IMR-90 (cell line): ENCODE measurements at regions not wholly inside any gene's neighbourhood (a gene's known extent, or its start where the extent isn't known, plus 50 kb on each side); places are given as distances from the start of the nearest gene placed in this dataset.

Source experiments
- ATAC-seq: fragments of 200-7000 bp; cut with Tn5 transposase; 2 replicates; pipeline ENCODE4 v1.9.1; 2020; ENCODE audit warnings: low read depth, mild to moderate bottlenecking, moderate library complexity
- BruUV-seq: library from RNA; stranded (reverse); fragments of 400-500 nt; replicated peaks from 2 replicates; lab custom pipeline; 2021; lab: Mats Ljungman, UMichigan
- CTCF ChIA-PET: fragments of 300-600 bp; formaldehyde crosslinking; extraction: SDS; loops from one replicate; lab custom pipeline; 2021; ENCODE audit warnings: antibody characterized with exemption; lab: Yijun Ruan, JAX
- POLR2A ChIA-PET: fragments of 300-600 bp; sonication (Branson Sonifier 250); formaldehyde crosslinking; loops from one replicate; lab custom pipeline; 2022; ENCODE audit warnings: antibody characterized with exemption; ENCODE audit not compliant: unreplicated experiment; lab: Charles Lee
- DNase-seq: peaks from one replicate; pipeline ENCODE4 v3.0.0; 2013
- H2AFZ ChIP-seq: replicated peaks from 2 replicates; pipeline ENCODE3; 2013; ENCODE audit warnings: low read length, mild to moderate bottlenecking; ENCODE audit not compliant: poor library complexity
- H2AK5ac ChIP-seq: 2 replicates; pipeline ENCODE4 v1.6.1; 2013; ENCODE audit warnings: low read depth, low read length, inconsistent platforms
- H2AK9ac ChIP-seq: replicated peaks from 2 replicates; pipeline ENCODE3; 2013; ENCODE audit warnings: mild to moderate bottlenecking, low read depth, low read length, moderate library complexity; ENCODE audit not compliant: poor library complexity
- H2BK120ac ChIP-seq: 2 replicates; pipeline ENCODE4 v1.6.1; 2013; ENCODE audit warnings: low read depth, low read length, inconsistent platforms
- H2BK15ac ChIP-seq: 3 replicates; pipeline ENCODE4 v1.6.1; 2013; ENCODE audit warnings: low read depth, low read length, inconsistent platforms
- H2BK20ac ChIP-seq: 2 replicates; pipeline ENCODE4 v1.6.1; 2013; ENCODE audit warnings: low read depth, mild to moderate bottlenecking, inconsistent platforms, low read length, moderate library complexity
- H2BK5ac ChIP-seq: 2 replicates; pipeline ENCODE4 v1.6.1; 2013; ENCODE audit warnings: mild to moderate bottlenecking, low read depth, low read length, inconsistent platforms; ENCODE audit not compliant: poor library complexity, severe bottlenecking
- H3K14ac ChIP-seq: replicated peaks from 2 replicates; pipeline ENCODE4 v1.6.1; 2013; ENCODE audit warnings: low read depth, low read length, inconsistent platforms
- H3K18ac ChIP-seq: 2 replicates; pipeline ENCODE4 v1.6.1; 2013; ENCODE audit warnings: low read depth, low read length, control low read depth
- H3K23ac ChIP-seq: 2 replicates; pipeline ENCODE4 v1.6.1; 2013; ENCODE audit warnings: low read depth, low read length, inconsistent platforms
- H3K27ac ChIP-seq: 2 replicates; pipeline ENCODE4 v1.5.1; 2013; ENCODE audit warnings: mild to moderate bottlenecking, control low read depth, low read length; ENCODE audit not compliant: insufficient read depth
- H3K27me3 ChIP-seq: 2 replicates; pipeline ENCODE4 v1.6.1; 2013; ENCODE audit warnings: low read length; ENCODE audit not compliant: control insufficient read depth, insufficient read depth
- H3K36me3 ChIP-seq: 2 replicates; pipeline ENCODE4 v1.6.1; 2013; ENCODE audit warnings: low read length, mixed read lengths; ENCODE audit not compliant: control insufficient read depth, insufficient read depth
- H3K4ac ChIP-seq: 2 replicates; pipeline ENCODE4 v1.6.1; 2013; ENCODE audit warnings: low read depth, low read length, inconsistent platforms
- H3K4me1 ChIP-seq: 2 replicates; pipeline ENCODE4 v1.6.1; 2013; ENCODE audit warnings: low read length, mixed read lengths; ENCODE audit not compliant: control insufficient read depth, insufficient read depth
- H3K4me2 ChIP-seq: 2 replicates; pipeline ENCODE4 v1.6.1; 2013; ENCODE audit warnings: low read depth, mild to moderate bottlenecking, control low read depth, low read length, moderate library complexity
- H3K4me3 ChIP-seq: 2 replicates; pipeline ENCODE4 v1.5.1; 2013; ENCODE audit warnings: low read depth, mild to moderate bottlenecking, control low read depth, low read length, moderate library complexity; ENCODE audit not compliant: insufficient read depth
- H3K56ac ChIP-seq: 2 replicates; pipeline ENCODE4 v1.6.1; 2013; ENCODE audit warnings: low read length, inconsistent platforms; ENCODE audit not compliant: insufficient read depth; ENCODE audit errors: extremely low read depth
- H3K79me1 ChIP-seq, 2 experiments: 2 replicates each; pipeline ENCODE4 v1.6.1; 2013; ENCODE audit warnings: low read length in 2 of 2, inconsistent platforms in 1 of 2, low read depth in 1 of 2
- H3K9ac ChIP-seq: 2 replicates; pipeline ENCODE4 v1.6.1; 2013; ENCODE audit warnings: low read depth, low read length, control low read depth
- H3K9me1 ChIP-seq: 2 replicates; pipeline ENCODE4 v1.6.1; 2013; ENCODE audit warnings: low read length, inconsistent platforms; ENCODE audit not compliant: insufficient read depth
- H3K9me3 ChIP-seq: 2 replicates; pipeline ENCODE4 v1.6.1; 2013; ENCODE audit warnings: low read length; ENCODE audit not compliant: control insufficient read depth, insufficient read depth
- H4K20me1 ChIP-seq: 2 replicates; pipeline ENCODE4 v1.6.1; 2013; ENCODE audit warnings: low read length, inconsistent platforms; ENCODE audit not compliant: insufficient read depth
- H4K5ac ChIP-seq: 2 replicates; pipeline ENCODE4 v1.6.1; 2013; ENCODE audit warnings: mild to moderate bottlenecking, low read depth, low read length, control low read depth
- H4K8ac ChIP-seq, 2 experiments: 2 replicates each; pipeline ENCODE4 v1.6.1; 2013; ENCODE audit warnings: low read depth in 2 of 2, low read length in 2 of 2, control low read depth in 1 of 2, inconsistent platforms in 1 of 2
- H4K91ac ChIP-seq: 2 replicates; pipeline ENCODE4 v1.6.1; 2013; ENCODE audit warnings: low read depth, low read length, inconsistent platforms; ENCODE audit not compliant: insufficient read depth
- BHLHE40 ChIP-seq: fragments of 150-350 bp; IDR thresholded peaks from 2 replicates; pipeline ENCODE4 v1.6.1; 2016; ENCODE audit warnings: mild to moderate bottlenecking, low read depth, low read length
- CEBPB ChIP-seq: IDR thresholded peaks from 2 replicates; pipeline ENCODE4 v1.6.1; 2012; ENCODE audit warnings: low read depth, low read length, improper control_type of control experiment
- FOS ChIP-seq: fragments of 150-350 bp; IDR thresholded peaks from 2 replicates; pipeline ENCODE4 v1.6.1; 2016; ENCODE audit warnings: low read depth, low read length
- MAFK ChIP-seq: IDR thresholded peaks from 2 replicates; pipeline ENCODE4 v1.6.1; 2012; ENCODE audit warnings: low read depth, low read length, improper control_type of control experiment
- MXI1 ChIP-seq: IDR thresholded peaks from 2 replicates; pipeline ENCODE4 v1.6.1; 2012; ENCODE audit warnings: low read depth, mild to moderate bottlenecking, low read length, moderate library complexity, borderline replicate concordance
- RFX5 ChIP-seq: IDR thresholded peaks from 2 replicates; pipeline ENCODE4 v1.8.0; 2012; ENCODE audit warnings: low read depth, mild to moderate bottlenecking, low read length, moderate library complexity
- SMC3 ChIP-seq: fragments of 150-350 bp; IDR thresholded peaks from 2 replicates; pipeline ENCODE4 v1.6.1; 2016; ENCODE audit warnings: low read depth, mild to moderate bottlenecking, antibody characterized with exemption, low read length, moderate library complexity
- USF2 ChIP-seq: fragments of 150-350 bp; IDR thresholded peaks from 2 replicates; pipeline ENCODE4 v1.6.1; 2017; ENCODE audit warnings: mild to moderate bottlenecking, antibody characterized with exemption, low read length, low read depth
- WGBS, 2 experiments: methylation state at CpG; one replicate each; pipeline versions ENCODE4 v1.1.5 to v1.1.7; 2013; ENCODE audit warnings: missing lambda C conversion rate in 2 of 2; ENCODE audit not compliant: insufficient read length in 1 of 2; ENCODE audit errors: extremely low coverage in 2 of 2; 5-methylcytosine and 5-hydroxymethylcytosine counted together
- dilution Hi-C: fragments of 300-500 bp; cut with HindIII; formaldehyde crosslinking; loops from one replicate; pipeline ENCODE4 v1.14.3; 2018; ENCODE audit warnings: low sequenced_read_pairs; ENCODE audit not compliant: unreplicated experiment
- in situ Hi-C: fragments of 300-500 bp; cut with MboI; formaldehyde crosslinking; loops from 3 replicates; pipeline ENCODE4 v1.14.3; 2019; ENCODE audit warnings: low sequenced_read_pairs, inconsistent platforms, mixed read lengths
- intact Hi-C: fragments of 100-400 bp; cut with micrococcal nuclease; formaldehyde crosslinking; loops from 2 replicates; pipeline ENCODE4 v1.10.0; 2022
- TF ChIP-seq, protein P1 (sequence below): fragments of 150-350 bp; IDR thresholded peaks from 2 replicates; pipeline ENCODE4 v1.6.1; 2016; ENCODE audit warnings: low read depth, mild to moderate bottlenecking, low read length, moderate library complexity, borderline replicate concordance

GRCh38 chr3:70811880-70812279 is 499.4 kb upstream of the MDFIC2 start:
- no peak overlapping the region for H3K4me3 ChIP-seq
- no peaks in the 10 kb centered on the region for H3K9me3 ChIP-seq
- H3K4ac ChIP-seq: no peak overlapping the region
- DNase-seq (peak; percentile 81), ATAC-seq (peak; percentile 54)
- no peak overlapping the region for H2BK15ac ChIP-seq
- no peak overlapping the region for H2AK5ac ChIP-seq
- no peak overlapping the region for H2BK120ac ChIP-seq
- no peak overlapping the region for H4K91ac ChIP-seq
- H3K79me1 ChIP-seq: no peaks in the 10 kb centered on the region
- intact Hi-C loops: no loop called here
- TF ChIP-seq USF2 (no peak), RFX5 (no peak), MXI1 (peak; percentile 33; the same call in 1 of the 2 replicates), FOS (no peak), CEBPB (peak; percentile 30; the same call in 1 of the 2 replicates), SMC3 (no peak), BHLHE40 (no peak), MAFK (no peak)
- TF ChIP-seq, protein P1, sequence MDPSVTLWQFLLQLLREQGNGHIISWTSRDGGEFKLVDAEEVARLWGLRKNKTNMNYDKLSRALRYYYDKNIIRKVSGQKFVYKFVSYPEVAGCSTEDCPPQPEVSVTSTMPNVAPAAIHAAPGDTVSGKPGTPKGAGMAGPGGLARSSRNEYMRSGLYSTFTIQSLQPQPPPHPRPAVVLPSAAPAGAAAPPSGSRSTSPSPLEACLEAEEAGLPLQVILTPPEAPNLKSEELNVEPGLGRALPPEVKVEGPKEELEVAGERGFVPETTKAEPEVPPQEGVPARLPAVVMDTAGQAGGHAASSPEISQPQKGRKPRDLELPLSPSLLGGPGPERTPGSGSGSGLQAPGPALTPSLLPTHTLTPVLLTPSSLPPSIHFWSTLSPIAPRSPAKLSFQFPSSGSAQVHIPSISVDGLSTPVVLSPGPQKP: no peak
- H2BK20ac ChIP-seq: no peak overlapping the region
- H3K4me2 ChIP-seq: no peak overlapping the region
- no peak overlapping the region for H3K23ac ChIP-seq
- dilution Hi-C loops: no loop called here
- in situ Hi-C loops: no loop called here
- no CpG with 5 or more reads among the region's 2 CpGs for WGBS, 2 experiments
- no peak overlapping the region for H3K9ac ChIP-seq
- ChIA-PET CTCF (interaction anchor here (1.1 kb wide), 1 partner anchor 11 kb away, joined by 4 read pairs; no protein-coding TSS in a partner anchor), POLR2A (no interaction called here)
- no peaks in the 10 kb centered on the region for H3K27me3 ChIP-seq
- H3K36me3 ChIP-seq: no peaks in the 10 kb centered on the region
- BruUV-seq: no TSS peak
- H3K4me1 ChIP-seq: no peaks in the 10 kb centered on the region
- no peaks in the 10 kb centered on the region; the same call in 1 of the 2 replicates for H3K9me1 ChIP-seq
- no peak overlapping the region for H3K27ac ChIP-seq
- no peak overlapping the region for H3K56ac ChIP-seq
- no peak overlapping the region for H2AFZ ChIP-seq
- no peak overlapping the region for H2AK9ac ChIP-seq
- no peak overlapping the region for H3K18ac ChIP-seq
- no peak overlapping the region for H2BK5ac ChIP-seq
- H4K5ac ChIP-seq: no peak overlapping the region
- H3K14ac ChIP-seq: no peak overlapping the region
- H4K20me1 ChIP-seq: no peaks in the 10 kb centered on the region
- H4K8ac ChIP-seq: no peak overlapping the region
